GM20000 (cell line): ENCODE measurements at regions not wholly inside any gene's neighbourhood (a gene's known extent, or its start where the extent isn't known, plus 50 kb on each side); places are given as distances from the start of the nearest gene placed in this dataset.

Source experiments
- DNase-seq: peaks from one replicate; pipeline ENCODE4 v3.0.0; 2012; ENCODE audit warnings: low spot score
- TF ChIP-seq, protein P1 (sequence below): IDR thresholded peaks from 2 replicates; pipeline ENCODE4 v1.5.1; 2012; ENCODE audit warnings: mild to moderate bottlenecking, control low read depth; ENCODE audit errors: extremely low read depth, missing control alignments

DNA sequence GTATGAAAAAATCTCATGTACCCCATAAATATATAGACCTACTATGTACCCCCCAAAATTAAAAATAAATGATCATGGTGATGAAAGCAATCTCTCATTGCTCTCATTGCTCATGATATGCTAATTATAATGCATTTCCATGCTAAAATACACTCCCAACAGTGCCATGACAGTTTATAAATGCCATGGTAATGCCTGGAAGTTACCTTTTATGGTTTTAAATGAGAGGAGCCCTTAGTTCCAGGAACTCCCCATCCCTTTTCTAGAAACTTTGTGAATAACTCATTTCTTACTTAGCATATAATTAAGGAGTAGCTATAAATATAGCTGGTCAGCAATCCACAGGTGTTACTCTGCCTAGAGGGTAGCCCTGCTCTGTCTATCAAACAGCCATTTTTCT, 166.1 kb upstream of the RGS18 start:
- DNase-seq: no peak
- TF ChIP-seq, protein P1, sequence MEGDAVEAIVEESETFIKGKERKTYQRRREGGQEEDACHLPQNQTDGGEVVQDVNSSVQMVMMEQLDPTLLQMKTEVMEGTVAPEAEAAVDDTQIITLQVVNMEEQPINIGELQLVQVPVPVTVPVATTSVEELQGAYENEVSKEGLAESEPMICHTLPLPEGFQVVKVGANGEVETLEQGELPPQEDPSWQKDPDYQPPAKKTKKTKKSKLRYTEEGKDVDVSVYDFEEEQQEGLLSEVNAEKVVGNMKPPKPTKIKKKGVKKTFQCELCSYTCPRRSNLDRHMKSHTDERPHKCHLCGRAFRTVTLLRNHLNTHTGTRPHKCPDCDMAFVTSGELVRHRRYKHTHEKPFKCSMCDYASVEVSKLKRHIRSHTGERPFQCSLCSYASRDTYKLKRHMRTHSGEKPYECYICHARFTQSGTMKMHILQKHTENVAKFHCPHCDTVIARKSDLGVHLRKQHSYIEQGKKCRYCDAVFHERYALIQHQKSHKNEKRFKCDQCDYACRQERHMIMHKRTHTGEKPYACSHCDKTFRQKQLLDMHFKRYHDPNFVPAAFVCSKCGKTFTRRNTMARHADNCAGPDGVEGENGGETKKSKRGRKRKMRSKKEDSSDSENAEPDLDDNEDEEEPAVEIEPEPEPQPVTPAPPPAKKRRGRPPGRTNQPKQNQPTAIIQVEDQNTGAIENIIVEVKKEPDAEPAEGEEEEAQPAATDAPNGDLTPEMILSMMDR: no peak

DNA sequence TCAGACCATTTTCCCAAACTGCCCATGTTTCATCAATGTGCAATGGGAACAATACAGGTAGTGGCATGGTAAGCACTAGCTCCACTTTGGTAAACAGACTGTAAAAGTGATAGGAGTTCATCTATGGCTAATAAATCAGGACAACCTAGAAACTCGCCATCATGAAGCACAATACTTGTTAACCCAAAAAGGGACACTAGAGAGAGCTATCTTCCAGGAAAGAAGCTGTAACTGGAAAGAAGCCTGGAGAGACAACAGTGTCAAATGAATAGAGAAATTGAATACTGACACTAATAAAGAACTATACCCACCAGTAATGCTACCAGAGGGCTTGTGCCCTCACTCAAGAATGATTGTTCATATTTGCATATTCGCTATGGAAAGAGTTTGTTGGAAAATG, 164.7 kb upstream of the RGS18 start:
- no peak for DNase-seq
- TF ChIP-seq, protein P1: no peak

DNA sequence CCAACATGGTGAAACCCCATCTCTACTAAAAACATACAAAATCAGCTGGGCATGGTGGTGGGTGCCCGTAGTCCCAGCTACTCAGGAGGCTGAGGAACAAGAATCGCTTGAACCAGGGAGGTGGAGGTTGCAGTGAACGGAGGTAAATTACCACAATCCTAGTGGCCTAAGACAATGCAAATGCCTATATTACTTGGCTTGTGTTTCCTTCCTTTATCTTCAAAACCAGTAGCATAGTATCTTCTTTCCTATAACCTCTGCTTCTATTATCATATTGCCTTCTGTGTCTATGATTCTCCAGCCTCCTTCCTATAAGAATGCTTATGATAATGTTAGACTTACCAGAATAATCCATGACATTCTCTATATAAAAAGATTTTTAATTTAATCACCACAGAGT, 156.2 kb upstream of the RGS18 start:
- TF ChIP-seq, protein P1: no peak
- DNase-seq: no peak

DNA sequence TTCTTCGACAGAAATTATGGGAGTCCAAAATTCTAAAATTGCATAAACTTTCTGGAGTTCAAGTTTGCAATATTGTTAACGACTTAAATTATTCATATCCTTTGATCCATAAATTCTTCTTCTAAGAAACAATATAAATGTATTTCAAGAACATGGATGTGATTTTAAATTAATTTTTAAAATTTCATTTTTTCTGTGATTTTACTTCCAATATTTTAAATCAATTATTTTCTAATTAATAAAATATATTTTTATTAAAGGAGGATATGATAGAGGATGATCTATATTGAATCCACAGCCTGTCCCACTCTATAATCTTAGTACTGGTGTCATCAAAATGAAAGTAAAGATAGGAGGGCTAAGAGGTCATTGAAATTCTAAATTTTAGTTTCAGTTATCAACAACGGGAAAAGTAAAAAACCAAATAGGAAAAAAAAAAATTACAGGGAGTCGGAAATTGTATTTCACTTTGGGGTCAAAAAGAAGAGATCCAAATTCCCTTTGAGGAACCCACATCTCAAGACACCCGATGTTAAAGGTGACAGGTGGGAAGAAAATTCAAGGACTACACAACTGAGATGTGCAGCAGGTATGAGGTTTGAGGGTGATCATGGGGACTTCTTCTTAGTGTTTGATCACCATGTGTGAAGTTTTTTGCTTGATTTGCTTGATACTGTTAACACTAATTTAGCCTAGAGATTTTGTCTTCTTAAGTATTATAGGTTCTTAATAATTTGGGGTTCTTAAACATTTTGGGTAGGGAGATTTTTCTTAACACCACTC, 154.8 kb upstream of the RGS18 start:
- DNase-seq: no peak
- TF ChIP-seq, protein P1: no peak

DNA sequence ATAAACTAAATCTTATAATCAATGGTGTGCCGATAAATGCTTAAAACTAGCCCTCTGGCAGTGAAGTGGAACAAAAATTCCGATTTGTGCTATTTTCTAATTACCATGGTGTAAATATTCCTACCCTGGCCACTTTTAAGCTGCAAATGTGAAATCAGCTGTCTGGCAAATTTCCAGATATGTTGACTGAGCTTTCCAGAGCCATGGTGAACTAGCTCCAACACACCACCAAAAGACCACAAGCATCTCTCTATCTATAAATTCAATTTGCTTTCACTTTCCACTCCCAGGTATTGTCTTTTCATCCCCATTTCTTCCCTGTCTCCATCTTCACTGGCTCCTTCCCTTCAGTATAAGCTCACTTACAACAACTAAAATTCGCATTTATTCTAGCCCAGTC, 152.3 kb upstream of the RGS18 start:
- no peak for DNase-seq
- TF ChIP-seq, protein P1: no peak

DNA sequence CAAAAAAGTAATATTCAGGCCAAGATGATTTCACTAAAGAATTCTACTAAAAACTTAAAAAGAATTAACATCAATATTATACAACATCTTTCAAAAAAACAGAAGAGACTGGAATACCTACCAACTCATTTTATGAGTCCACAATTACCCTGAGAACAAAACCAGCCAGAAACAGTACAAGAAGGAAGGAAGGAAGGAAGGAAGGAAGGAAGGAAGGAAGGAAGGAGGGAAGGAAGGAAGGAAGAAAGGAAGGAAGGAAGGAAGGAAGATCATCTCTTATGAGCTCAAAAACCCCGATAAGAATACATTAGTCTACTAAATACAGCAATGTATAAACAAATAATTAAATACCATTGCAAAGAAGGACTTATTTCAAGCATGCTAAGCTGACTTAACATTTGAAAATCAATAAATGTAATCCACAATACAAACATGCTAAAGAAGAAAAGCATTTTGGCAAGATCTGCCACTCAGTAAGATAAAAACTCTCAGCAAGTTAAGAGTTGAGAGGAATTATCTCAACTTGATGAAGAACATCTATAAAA, 149.9 kb upstream of the RGS18 start:
- TF ChIP-seq, protein P1: no peak

DNA sequence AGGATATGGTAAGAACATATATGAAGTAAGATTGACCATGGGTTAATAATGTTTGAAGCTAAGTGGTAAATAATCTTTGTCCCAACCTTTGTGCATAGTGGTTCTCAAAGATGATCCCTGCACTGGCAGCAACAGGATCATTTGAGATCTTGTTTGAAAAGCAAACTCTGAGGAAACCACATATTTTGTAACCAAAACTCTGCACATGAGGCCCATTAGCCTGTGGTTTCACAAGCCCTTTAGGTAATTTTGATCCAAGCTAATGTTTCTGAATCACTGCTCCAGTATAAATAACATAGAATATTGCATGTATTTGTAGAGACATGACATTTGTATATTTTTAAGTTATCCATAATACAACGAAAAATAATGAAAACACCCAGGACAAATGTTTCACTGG, 147.9 kb upstream of the RGS18 start:
- DNase-seq: no peak

More for the DNA sequence above, 149.9 kb upstream of the RGS18 start:
- no peak for DNase-seq

More for the DNA sequence above, 147.9 kb upstream of the RGS18 start:
- TF ChIP-seq, protein P1: no peak
